ENCODE measurements at regions not wholly inside any gene's neighbourhood (a gene's known extent, or its start where the extent isn't known, plus 50 kb on each side); places are given as distances from the start of the nearest gene placed in this dataset.
"Not testable (repeated sequence)": the region's sequence is repeated elsewhere in the genome, so short reads cannot be mapped to it uniquely, and the experiment has no call there.

DNA sequence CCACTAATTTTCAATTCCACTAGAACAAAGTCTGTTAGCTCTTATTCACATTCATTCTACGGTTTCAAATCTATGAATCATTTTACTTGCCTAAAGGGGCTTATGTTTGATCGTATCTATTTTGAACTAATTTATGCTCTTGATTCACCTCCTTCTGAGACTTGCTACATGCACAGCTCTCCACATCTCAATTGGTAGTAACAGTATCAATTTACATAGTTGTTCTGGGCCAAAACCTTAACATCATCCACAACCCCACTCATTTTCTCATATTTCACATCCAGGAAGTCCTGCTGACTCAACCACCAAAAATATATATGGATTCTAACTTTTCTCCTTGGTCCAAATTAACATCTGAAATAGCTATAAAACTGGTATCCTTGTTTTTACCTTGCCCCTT is 208.6 kb downstream of the RASSF9 start:
- peak; percentile 78 for DNase-seq (ENCODE audit: low read depth)
- FAIRE-seq, result no peak
- H3K36me3 ChIP-seq (ENCODE audit: control insufficient read depth, insufficient read depth, low read length), result no peaks in the 10 kb centered on the region
- H3K27me3 ChIP-seq (ENCODE audit: control insufficient read depth, insufficient read depth, low read length), result no peaks in the 10 kb centered on the region
- TF ChIP-seq, protein P1, sequence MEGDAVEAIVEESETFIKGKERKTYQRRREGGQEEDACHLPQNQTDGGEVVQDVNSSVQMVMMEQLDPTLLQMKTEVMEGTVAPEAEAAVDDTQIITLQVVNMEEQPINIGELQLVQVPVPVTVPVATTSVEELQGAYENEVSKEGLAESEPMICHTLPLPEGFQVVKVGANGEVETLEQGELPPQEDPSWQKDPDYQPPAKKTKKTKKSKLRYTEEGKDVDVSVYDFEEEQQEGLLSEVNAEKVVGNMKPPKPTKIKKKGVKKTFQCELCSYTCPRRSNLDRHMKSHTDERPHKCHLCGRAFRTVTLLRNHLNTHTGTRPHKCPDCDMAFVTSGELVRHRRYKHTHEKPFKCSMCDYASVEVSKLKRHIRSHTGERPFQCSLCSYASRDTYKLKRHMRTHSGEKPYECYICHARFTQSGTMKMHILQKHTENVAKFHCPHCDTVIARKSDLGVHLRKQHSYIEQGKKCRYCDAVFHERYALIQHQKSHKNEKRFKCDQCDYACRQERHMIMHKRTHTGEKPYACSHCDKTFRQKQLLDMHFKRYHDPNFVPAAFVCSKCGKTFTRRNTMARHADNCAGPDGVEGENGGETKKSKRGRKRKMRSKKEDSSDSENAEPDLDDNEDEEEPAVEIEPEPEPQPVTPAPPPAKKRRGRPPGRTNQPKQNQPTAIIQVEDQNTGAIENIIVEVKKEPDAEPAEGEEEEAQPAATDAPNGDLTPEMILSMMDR (IDR thresholded peaks at IDR 0.05; ENCODE audit: insufficient read depth, low read length, severe bottlenecking), result no peak
- no peak overlapping the region for H3K4me3 ChIP-seq (ENCODE audit: low read depth, low read length)

DNA sequence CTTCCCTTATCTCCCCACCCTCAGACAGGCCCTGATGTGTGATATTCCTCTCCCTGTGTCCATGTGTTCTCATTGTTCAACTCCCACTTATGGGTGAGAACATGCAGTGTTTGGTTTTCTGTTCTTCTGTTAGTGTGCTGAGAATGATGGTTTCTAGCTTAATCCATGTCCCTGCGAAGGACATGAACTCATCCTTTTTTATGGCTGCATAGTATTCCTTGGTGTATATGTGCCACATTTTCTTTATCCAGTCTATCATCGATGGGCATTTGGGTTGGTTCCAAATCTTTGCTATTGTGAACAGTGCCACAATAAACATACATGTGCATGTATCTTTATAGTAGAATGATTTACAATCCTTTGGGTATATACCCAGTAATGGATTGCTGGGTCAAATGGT is 207.6 kb downstream of the RASSF9 start:
- DNase-seq (ENCODE audit: low read depth); H3K27me3 ChIP-seq (ENCODE audit: control insufficient read depth, insufficient read depth, low read length); FAIRE-seq; H3K4me3 ChIP-seq (ENCODE audit: low read depth, low read length); H3K36me3 ChIP-seq (ENCODE audit: control insufficient read depth, insufficient read depth, low read length): not testable (repeated sequence)

DNA sequence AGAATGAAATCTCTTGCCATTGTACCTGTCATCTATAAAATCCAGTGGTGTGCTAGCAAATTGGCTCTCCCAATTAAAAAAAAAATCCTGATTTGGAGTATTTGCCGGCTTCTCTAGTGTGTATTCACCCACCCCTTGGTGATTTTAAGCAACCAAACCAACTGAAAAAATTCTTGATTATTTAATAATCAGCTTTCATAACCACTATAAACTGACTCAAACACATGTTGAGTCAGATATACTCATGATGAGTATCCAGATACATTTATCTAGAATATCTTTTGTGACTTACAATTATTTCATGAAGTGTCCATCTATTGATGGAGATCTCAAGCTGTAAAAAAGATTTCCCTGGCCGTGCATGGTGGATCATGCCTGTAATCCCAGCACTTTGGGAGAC is 205.4 kb downstream of the RASSF9 start:
- FAIRE-seq, result no peak
- no peak overlapping the region for H3K4me3 ChIP-seq (ENCODE audit: low read depth, low read length)
- H3K36me3 ChIP-seq (ENCODE audit: control insufficient read depth, insufficient read depth, low read length), result no peaks in the 10 kb centered on the region
- peak; percentile 44 for DNase-seq (ENCODE audit: low read depth)
- TF ChIP-seq, protein P1 (IDR thresholded peaks at IDR 0.05; ENCODE audit: insufficient read depth, low read length, severe bottlenecking), result no peak
- H3K27me3 ChIP-seq (ENCODE audit: control insufficient read depth, insufficient read depth, low read length), result no peaks in the 10 kb centered on the region

DNA sequence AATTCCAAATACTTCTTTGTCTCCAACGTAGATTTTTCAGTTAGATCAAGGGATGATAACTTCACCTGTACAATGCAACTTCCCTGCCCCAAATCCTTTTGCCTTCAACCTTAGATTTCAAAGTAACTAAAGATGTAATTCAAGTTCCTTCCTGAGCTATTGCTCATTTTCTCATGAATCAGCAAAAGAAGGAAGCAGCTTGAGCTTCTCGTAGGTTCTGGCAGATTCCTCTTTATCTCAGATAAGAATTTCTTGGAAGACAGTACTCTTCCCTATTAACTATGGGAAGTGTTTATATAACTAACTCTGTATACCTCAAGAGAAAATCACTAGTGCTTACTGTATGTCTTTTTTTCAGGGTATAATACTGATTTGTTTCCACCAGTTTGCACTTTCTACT is 203.8 kb downstream of the RASSF9 start:
- Histone ChIP-seq H3K4me3 (ENCODE audit: low read depth, low read length) (no peak overlapping the region), H3K27me3 (ENCODE audit: control insufficient read depth, insufficient read depth, low read length) (no peaks in the 10 kb centered on the region), H3K36me3 (ENCODE audit: control insufficient read depth, insufficient read depth, low read length) (no peaks in the 10 kb centered on the region)
- peak; percentile 39 for DNase-seq (ENCODE audit: low read depth)
- no peak for FAIRE-seq
- TF ChIP-seq, protein P1 (IDR thresholded peaks at IDR 0.05; ENCODE audit: insufficient read depth, low read length, severe bottlenecking), result no peak

DNA sequence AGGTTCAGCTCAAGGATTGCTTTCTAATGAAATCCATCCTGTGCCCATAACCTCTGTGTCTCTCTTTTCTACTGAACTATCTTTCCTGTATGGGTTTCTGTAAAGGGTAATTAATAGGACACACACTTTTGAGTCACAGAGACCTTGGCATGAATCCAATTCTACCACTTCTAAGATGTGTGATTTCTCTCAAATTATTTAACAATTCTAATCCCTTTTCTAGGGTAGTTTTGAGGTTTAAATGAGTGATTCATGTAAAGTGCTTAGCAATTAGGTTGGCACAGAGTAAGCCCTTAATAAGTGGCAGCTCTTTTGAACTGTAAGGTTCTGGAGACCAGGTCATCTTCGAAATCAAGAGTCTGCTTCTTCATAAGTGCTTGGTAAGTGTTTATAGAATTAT is 202.7 kb downstream of the RASSF9 start:
- FAIRE-seq, result no peak
- TF ChIP-seq, protein P1 (IDR thresholded peaks at IDR 0.05; ENCODE audit: insufficient read depth, low read length, severe bottlenecking), result no peak
- Histone ChIP-seq H3K4me3 (ENCODE audit: low read depth, low read length) (no peak overlapping the region), H3K36me3 (ENCODE audit: control insufficient read depth, insufficient read depth, low read length) (no peaks in the 10 kb centered on the region), H3K27me3 (ENCODE audit: control insufficient read depth, insufficient read depth, low read length) (no peaks in the 10 kb centered on the region)
- peak; percentile 23 for DNase-seq (ENCODE audit: low read depth)

DNA sequence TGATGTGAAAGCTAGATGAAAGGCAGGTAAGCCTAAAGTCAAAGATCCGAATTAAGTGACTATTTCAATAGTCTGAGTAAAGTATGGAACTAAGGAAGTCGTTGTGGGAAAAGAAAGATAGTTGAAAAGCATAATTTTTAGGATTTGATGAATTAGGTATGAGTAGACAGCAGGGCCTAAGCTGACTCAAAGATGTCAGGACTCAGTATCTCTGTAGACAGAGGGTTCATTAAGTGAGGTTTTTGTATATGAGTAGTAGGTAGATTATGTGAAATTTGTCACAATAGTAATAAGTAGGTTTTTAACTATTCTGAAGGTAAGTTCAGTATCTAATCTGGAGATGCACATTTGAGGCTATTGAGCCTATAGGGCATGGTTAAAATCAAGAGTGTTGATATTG is 196.4 kb downstream of the RASSF9 start:
- TF ChIP-seq, protein P1 (IDR thresholded peaks at IDR 0.05; ENCODE audit: insufficient read depth, low read length, severe bottlenecking), result no peak
- Histone ChIP-seq H3K4me3 (ENCODE audit: low read depth, low read length) (no peak overlapping the region), H3K27me3 (ENCODE audit: control insufficient read depth, insufficient read depth, low read length) (no peaks in the 10 kb centered on the region), H3K36me3 (ENCODE audit: control insufficient read depth, insufficient read depth, low read length) (no peaks in the 10 kb centered on the region)
- peak; percentile 65 for DNase-seq (ENCODE audit: low read depth)
- no peak for FAIRE-seq

All from bronchial epithelial cell (primary cell).